Activated CD4-positive, alpha-beta T cell treated with anti-CD3 and anti-CD28 coated beads for 36 hours (primary cell): ENCODE measurements at regions not wholly inside any gene's neighbourhood (a gene's known extent, or its start where the extent isn't known, plus 50 kb on each side); places are given as distances from the start of the nearest gene placed in this dataset.

Experiments used
- ATAC-seq: fragments of 200-7000 bp; cut with Tn5 transposase; one replicate; pipeline ENCODE4 v1.10.0; 2021; ENCODE audit warnings: mild to moderate bottlenecking, moderate library complexity
- CTCF ChIA-PET: fragments of 350-600 bp; sonication (Branson Sonifier 250); formaldehyde crosslinking; loops from one replicate; lab custom pipeline; 2021; ENCODE audit warnings: antibody characterized with exemption; lab: Charles Lee
- POLR2A ChIA-PET: fragments of 350-600 bp; sonication (Branson Sonifier 250); formaldehyde crosslinking; loops from one replicate; lab custom pipeline; 2021; ENCODE audit warnings: antibody characterized with exemption, inconsistent platforms; lab: Charles Lee
- DNase-seq: peaks from one replicate; pipeline ENCODE4 v3.0.0-alpha.2; 2020
- H3K27ac Mint-ChIP-seq: one replicate; pipeline ENCODE4 v1.8.0; 2021; ENCODE audit warnings: mixed read lengths
- H3K27me3 Mint-ChIP-seq: one replicate; pipeline ENCODE4 v1.8.0; 2021; ENCODE audit warnings: mixed read lengths
- H3K36me3 Mint-ChIP-seq: one replicate; pipeline ENCODE4 v1.8.0; 2021; ENCODE audit warnings: low read depth, mixed read lengths
- H3K4me1 Mint-ChIP-seq: one replicate; pipeline ENCODE4 v1.8.0; 2021; ENCODE audit warnings: mixed read lengths
- H3K4me3 Mint-ChIP-seq: one replicate; pipeline ENCODE4 v1.8.0; 2021; ENCODE audit warnings: mild to moderate bottlenecking, moderate library complexity, mixed read lengths
- H3K9me3 Mint-ChIP-seq: one replicate; pipeline ENCODE4 v1.8.0; 2021; ENCODE audit warnings: low read depth, mixed read lengths
- intact Hi-C, 2 experiments: fragments of 100-400 bp; cut with DNase I in 1 of 2; cut with micrococcal nuclease in 1 of 2; formaldehyde crosslinking; loops; one replicate each; pipeline versions ENCODE4 v1.14.2 to v1.15.1; 2022 to 2024; cut with DNase I, micrococcal nuclease

- DNase-seq: no peak
- intact Hi-C loops: loop anchor here (5.0 to 10.0 kb wide), 4 partner anchors 113 to 565 kb away; no protein-coding TSS in a partner anchor
- no peaks in the 10 kb centered on the region for H3K36me3 Mint-ChIP-seq
- no peak overlapping the region for H3K27ac Mint-ChIP-seq
- H3K27me3 Mint-ChIP-seq: peaks cover 10% of the 10 kb centered on the region
- no peak for ATAC-seq
- no peaks in the 10 kb centered on the region for H3K9me3 Mint-ChIP-seq
- POLR2A ChIA-PET: no interaction called here
- H3K4me1 Mint-ChIP-seq: peaks cover 9% of the 10 kb centered on the region
- no peak overlapping the region for H3K4me3 Mint-ChIP-seq
- CTCF ChIA-PET: no interaction called here
These were observed 131.8 kb upstream of the TOPAZ1 start for GRCh38 chr3:44109771-44110361.

- Mint-ChIP-seq H3K27me3 (peaks cover 10% of the 10 kb centered on the region), H3K9me3 (no peaks in the 10 kb centered on the region), H3K4me3 (no peak overlapping the region), H3K27ac (no peak overlapping the region), H3K4me1 (peaks cover 1% of the 10 kb centered on the region), H3K36me3 (no peaks in the 10 kb centered on the region)
- ChIA-PET CTCF (no interaction called here), POLR2A (no interaction called here)
- DNase-seq (no peak), ATAC-seq (no peak)
- intact Hi-C loops: loop anchor here (5.0 to 10.0 kb wide), 3 partner anchors 113 to 566 kb away; no protein-coding TSS in a partner anchor
These were observed 131.0 kb upstream of the TOPAZ1 start for GRCh38 chr3:44110648-44111047.

GRCh38 chr3:44111482-44111881 is 130.2 kb upstream of the TOPAZ1 start:
- Mint-ChIP-seq H3K36me3 (no peaks in the 10 kb centered on the region), H3K9me3 (no peaks in the 10 kb centered on the region), H3K4me3 (no peak overlapping the region), H3K4me1 (no peaks in the 10 kb centered on the region), H3K27me3 (peaks cover 16% of the 10 kb centered on the region), H3K27ac (no peak overlapping the region)
- ATAC-seq (no peak), DNase-seq (no peak)
- POLR2A ChIA-PET: no interaction called here
- intact Hi-C loops: loop anchor here (5.0 to 10.0 kb wide), 3 partner anchors 114 to 567 kb away; no protein-coding TSS in a partner anchor
- CTCF ChIA-PET: no interaction called here

GRCh38 chr3:44114142-44114541 is 127.5 kb upstream of the TOPAZ1 start:
- Mint-ChIP-seq H3K27me3 (peaks cover 14% of the 10 kb centered on the region), H3K4me3 (no peak overlapping the region), H3K9me3 (no peaks in the 10 kb centered on the region), H3K36me3 (no peaks in the 10 kb centered on the region), H3K27ac (no peak overlapping the region), H3K4me1 (no peaks in the 10 kb centered on the region)
- CTCF ChIA-PET: interaction anchor here (0.6 to 1.3 kb wide), 5 partner anchors 42 to 769 kb away, joined by 3 to 5 read pairs (median 4); no protein-coding TSS in a partner anchor
- POLR2A ChIA-PET: no interaction called here
- DNase-seq: peak; percentile 72
- intact Hi-C loops: loop anchor here (2.0 to 10.0 kb wide), 4 partner anchors 117 to 569 kb away; no protein-coding TSS in a partner anchor
- ATAC-seq: peak; percentile 63

GRCh38 chr3:44117239-44117638 is 124.4 kb upstream of the TOPAZ1 start:
- Mint-ChIP-seq H3K27me3 (peaks cover 12% of the 10 kb centered on the region), H3K4me1 (no peaks in the 10 kb centered on the region), H3K36me3 (no peaks in the 10 kb centered on the region), H3K9me3 (no peaks in the 10 kb centered on the region), H3K27ac (no peak overlapping the region), H3K4me3 (no peak overlapping the region)
- CTCF ChIA-PET: no interaction called here
- POLR2A ChIA-PET: no interaction called here
- DNase-seq (no peak), ATAC-seq (no peak)
- intact Hi-C loops: loop anchor here in 1 of 2 experiments (10.0 kb wide), 2 partner anchors 122 to 572 kb away; no protein-coding TSS in a partner anchor

GRCh38 chr3:44117736-44118135 is 124.0 kb upstream of the TOPAZ1 start:
- no peak overlapping the region for H3K4me3 Mint-ChIP-seq
- ATAC-seq (no peak), DNase-seq (no peak)
- POLR2A ChIA-PET: no interaction called here
- CTCF ChIA-PET: no interaction called here
- no peaks in the 10 kb centered on the region for H3K4me1 Mint-ChIP-seq
- intact Hi-C loops: loop anchor here in 1 of 2 experiments (10.0 kb wide), 2 partner anchors 123 to 573 kb away; no protein-coding TSS in a partner anchor
- H3K27me3 Mint-ChIP-seq: peaks cover 12% of the 10 kb centered on the region
- no peaks in the 10 kb centered on the region for H3K9me3 Mint-ChIP-seq
- no peak overlapping the region for H3K27ac Mint-ChIP-seq
- H3K36me3 Mint-ChIP-seq: no peaks in the 10 kb centered on the region

- DNase-seq (no peak), ATAC-seq (no peak)
- intact Hi-C loops: no loop called here
- Mint-ChIP-seq H3K9me3 (no peaks in the 10 kb centered on the region), H3K36me3 (no peaks in the 10 kb centered on the region), H3K27ac (no peak overlapping the region), H3K27me3 (peaks cover 11% of the 10 kb centered on the region), H3K4me3 (no peak overlapping the region), H3K4me1 (no peaks in the 10 kb centered on the region)
- POLR2A ChIA-PET: no interaction called here
- CTCF ChIA-PET: no interaction called here
These were observed 120.7 kb upstream of the TOPAZ1 start for GRCh38 chr3:44120721-44121582.

GRCh38 chr3:44125246-44125645 is 116.4 kb upstream of the TOPAZ1 start:
- Mint-ChIP-seq H3K27ac (no peak overlapping the region), H3K27me3 (peaks cover 4% of the 10 kb centered on the region), H3K36me3 (no peaks in the 10 kb centered on the region), H3K4me3 (no peak overlapping the region), H3K9me3 (no peaks in the 10 kb centered on the region), H3K4me1 (peaks cover 3% of the 10 kb centered on the region)
- DNase-seq (no peak), ATAC-seq (no peak)
- CTCF ChIA-PET: no interaction called here
- POLR2A ChIA-PET: no interaction called here
- intact Hi-C loops: no loop called here

GRCh38 chr3:44125882-44126281 is 115.8 kb upstream of the TOPAZ1 start:
- POLR2A ChIA-PET: no interaction called here
- DNase-seq: no peak
- Mint-ChIP-seq H3K27me3 (peaks cover 4% of the 10 kb centered on the region), H3K4me3 (no peak overlapping the region), H3K4me1 (peaks cover 3% of the 10 kb centered on the region), H3K36me3 (no peaks in the 10 kb centered on the region), H3K27ac (no peak overlapping the region), H3K9me3 (no peaks in the 10 kb centered on the region)
- no peak for ATAC-seq
- intact Hi-C loops: no loop called here
- CTCF ChIA-PET: interaction anchor here (0.7 kb wide), 1 partner anchor 170 kb away, joined by 5 read pairs; no protein-coding TSS in a partner anchor

GRCh38 chr3:44128057-44128775 is 113.5 kb upstream of the TOPAZ1 start:
- Mint-ChIP-seq H3K27me3 (peaks cover 4% of the 10 kb centered on the region), H3K27ac (no peak overlapping the region), H3K4me3 (no peak overlapping the region), H3K9me3 (no peaks in the 10 kb centered on the region), H3K36me3 (no peaks in the 10 kb centered on the region), H3K4me1 (peaks cover 3% of the 10 kb centered on the region)
- intact Hi-C loops: no loop called here
- ATAC-seq: no peak
- no peak for DNase-seq
- ChIA-PET CTCF (no interaction called here), POLR2A (no interaction called here)

GRCh38 chr3:44130249-44130648 is 111.4 kb upstream of the TOPAZ1 start:
- peaks cover 4% of the 10 kb centered on the region for H3K27me3 Mint-ChIP-seq
- intact Hi-C loops: no loop called here
- peaks cover 3% of the 10 kb centered on the region for H3K4me1 Mint-ChIP-seq
- peak; percentile 11 for DNase-seq
- no peak for ATAC-seq
- no peak overlapping the region for H3K27ac Mint-ChIP-seq
- ChIA-PET CTCF (no interaction called here), POLR2A (no interaction called here)
- H3K9me3 Mint-ChIP-seq: no peaks in the 10 kb centered on the region
- H3K4me3 Mint-ChIP-seq: no peak overlapping the region
- no peaks in the 10 kb centered on the region for H3K36me3 Mint-ChIP-seq
